ENCODE measurements at regions not wholly inside any gene's neighbourhood (a gene's known extent, or its start where the extent isn't known, plus 50 kb on each side); places are given as distances from the start of the nearest gene placed in this dataset.
"Not testable (repeated sequence)": the region's sequence is repeated elsewhere in the genome, so short reads cannot be mapped to it uniquely, and the experiment has no call there.

DNA sequence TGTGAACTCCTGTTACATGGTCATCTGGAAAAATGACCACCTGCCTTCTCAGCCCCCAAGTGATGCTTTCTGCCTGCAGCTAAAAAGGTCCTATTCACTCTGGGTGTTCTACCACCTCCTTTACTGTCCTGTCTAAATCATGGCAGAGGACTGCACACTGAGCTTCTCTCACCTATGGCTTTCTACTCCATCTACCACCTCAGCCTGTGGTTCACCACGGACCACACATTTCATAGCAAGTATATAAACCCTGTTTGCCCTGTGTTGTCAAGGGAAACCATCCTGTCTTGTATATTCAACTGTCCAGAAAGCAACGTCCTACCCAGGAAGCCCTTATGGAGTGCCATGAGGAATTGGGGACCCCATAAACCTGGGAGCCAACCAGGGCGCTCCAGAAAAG, 167.4 kb upstream of the ITGA1 start:
- DNase-seq (ENCODE audit: insufficient read length) (no peak), FAIRE-seq (no peak)
- TF ChIP-seq POLR2A (IDR thresholded peaks at IDR 0.05; ENCODE audit: low read depth, low read length) = no peak
- TF ChIP-seq TAF1 (IDR thresholded peaks at IDR 0.05; ENCODE audit: borderline replicate concordance, low read depth, low read length) = no peak
- no peak for TF ChIP-seq POLR2AphosphoS5 (IDR thresholded peaks at IDR 0.05; ENCODE audit: low read depth, low read length)

DNA sequence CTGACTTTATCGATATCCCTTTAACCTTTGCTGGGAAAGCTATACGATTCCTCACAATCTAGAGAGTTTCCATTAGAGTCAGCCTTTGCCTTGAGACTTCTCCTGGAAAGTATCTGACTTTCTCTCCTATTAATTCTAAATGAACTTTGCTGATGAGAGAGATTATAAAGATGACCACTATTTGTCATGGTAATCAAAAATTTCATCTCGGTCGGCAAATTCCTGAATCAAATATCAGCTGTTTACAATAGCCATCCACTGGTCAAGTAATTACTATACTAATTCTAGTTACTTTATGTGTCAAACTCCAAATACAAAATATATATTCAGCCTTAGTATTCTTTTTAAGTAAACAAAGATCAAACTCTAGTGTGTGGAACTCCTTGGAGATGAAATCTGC, 164.4 kb upstream of the ITGA1 start:
- TF ChIP-seq TAF1 (IDR thresholded peaks at IDR 0.05; ENCODE audit: borderline replicate concordance, low read depth, low read length) (no peak), POLR2A (IDR thresholded peaks at IDR 0.05; ENCODE audit: low read depth, low read length) (no peak), POLR2AphosphoS5 (IDR thresholded peaks at IDR 0.05; ENCODE audit: low read depth, low read length) (no peak)
- DNase-seq (ENCODE audit: insufficient read length) (no peak), FAIRE-seq (no peak)

DNA sequence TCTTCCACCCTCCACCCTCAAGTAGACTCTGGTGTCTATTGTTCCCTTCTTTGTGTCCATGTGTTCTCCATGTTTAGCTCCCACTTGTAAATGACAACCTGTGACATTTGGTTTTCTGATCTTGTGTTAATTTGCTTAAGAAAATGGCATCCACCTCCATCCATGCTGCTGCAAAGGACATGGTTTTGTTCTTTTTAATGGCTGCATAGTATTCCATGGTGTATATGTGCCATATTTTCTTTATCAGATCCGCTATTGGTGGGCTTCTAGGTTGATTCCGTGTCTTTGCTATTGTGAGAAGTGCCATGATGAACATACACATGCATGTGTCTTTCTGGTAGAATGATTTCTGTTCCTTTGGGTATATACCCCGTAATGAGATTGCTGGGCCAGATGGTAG, 163.4 kb upstream of the ITGA1 start:
- FAIRE-seq (no peak), DNase-seq (ENCODE audit: insufficient read length) (no peak)
- TF ChIP-seq POLR2AphosphoS5 (IDR thresholded peaks at IDR 0.05; ENCODE audit: low read depth, low read length) (no peak), POLR2A (IDR thresholded peaks at IDR 0.05; ENCODE audit: low read depth, low read length) (no peak), TAF1 (IDR thresholded peaks at IDR 0.05; ENCODE audit: borderline replicate concordance, low read depth, low read length) (no peak)

DNA sequence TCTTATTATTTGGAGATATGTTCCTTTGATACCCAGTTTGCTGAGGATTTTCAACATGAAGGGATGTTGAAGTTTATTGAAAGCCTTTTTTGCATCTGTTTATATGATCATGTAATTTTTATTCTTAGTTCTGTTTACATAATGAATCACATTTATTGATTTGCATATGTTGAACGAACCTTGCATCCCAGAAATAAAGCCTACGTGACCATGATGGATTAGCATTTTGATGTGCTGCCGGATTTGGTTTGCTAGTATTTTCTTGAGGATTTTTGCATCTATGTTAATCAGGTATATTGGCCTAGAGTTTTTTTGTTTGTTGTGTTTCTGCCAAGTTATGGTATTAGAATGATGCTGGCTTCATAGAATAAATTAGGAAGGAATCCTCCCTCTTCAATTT, 161.4 kb upstream of the ITGA1 start:
- DNase-seq (ENCODE audit: insufficient read length) (no peak), FAIRE-seq (no peak)
- TF ChIP-seq POLR2A (IDR thresholded peaks at IDR 0.05; ENCODE audit: low read depth, low read length) (no peak), POLR2AphosphoS5 (IDR thresholded peaks at IDR 0.05; ENCODE audit: low read depth, low read length) (no peak), TAF1 (IDR thresholded peaks at IDR 0.05; ENCODE audit: borderline replicate concordance, low read depth, low read length) (no peak)

DNA sequence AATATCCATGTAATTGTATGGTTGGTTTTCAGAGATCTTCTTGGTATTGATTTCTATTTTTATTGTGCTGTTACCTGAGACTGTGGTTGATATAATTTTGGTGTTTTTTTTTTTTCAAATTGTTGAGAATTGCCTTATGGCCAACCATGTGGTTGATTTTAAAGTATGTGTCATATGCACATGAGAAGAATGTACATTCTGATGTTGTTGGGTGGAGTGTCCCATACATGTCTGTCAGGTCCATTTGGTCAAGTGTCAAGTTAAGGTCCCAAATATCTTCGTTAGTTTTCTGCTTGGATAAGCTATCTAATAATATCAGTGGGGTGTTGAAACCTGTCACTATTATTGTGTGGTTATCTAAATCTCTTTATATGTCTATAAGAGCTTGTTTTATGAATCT, 160.0 kb upstream of the ITGA1 start:
- no peak for TF ChIP-seq POLR2A (IDR thresholded peaks at IDR 0.05; ENCODE audit: low read depth, low read length)

DNA sequence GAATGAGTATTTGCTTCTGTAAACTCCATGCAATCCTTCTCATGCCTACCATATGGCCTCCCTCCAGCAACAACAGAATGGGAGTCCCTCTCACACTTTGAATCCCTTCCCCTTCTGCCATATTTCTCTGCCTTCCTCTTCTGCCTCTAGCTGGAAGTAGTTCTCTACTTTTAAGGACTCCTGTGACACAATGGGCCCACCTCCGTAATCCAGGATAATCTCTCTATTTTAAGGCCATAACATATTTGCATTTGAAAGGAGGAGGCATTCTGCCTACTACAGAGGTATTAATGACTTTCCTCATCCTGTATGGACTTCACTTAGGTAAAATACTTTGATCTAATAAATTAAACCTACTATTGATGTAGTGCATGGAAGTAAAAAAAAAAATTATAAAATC, 155.4 kb upstream of the ITGA1 start:
- no peak for FAIRE-seq
- TF ChIP-seq POLR2A (IDR thresholded peaks at IDR 0.05; ENCODE audit: low read depth, low read length) (no peak), TAF1 (IDR thresholded peaks at IDR 0.05; ENCODE audit: borderline replicate concordance, low read depth, low read length) (no peak), POLR2AphosphoS5 (IDR thresholded peaks at IDR 0.05; ENCODE audit: low read depth, low read length) (no peak)
- DNase-seq (ENCODE audit: insufficient read length) = no peak

More for the DNA sequence above, 160.0 kb upstream of the ITGA1 start:
- FAIRE-seq (no peak), DNase-seq (ENCODE audit: insufficient read length) (no peak)

DNA sequence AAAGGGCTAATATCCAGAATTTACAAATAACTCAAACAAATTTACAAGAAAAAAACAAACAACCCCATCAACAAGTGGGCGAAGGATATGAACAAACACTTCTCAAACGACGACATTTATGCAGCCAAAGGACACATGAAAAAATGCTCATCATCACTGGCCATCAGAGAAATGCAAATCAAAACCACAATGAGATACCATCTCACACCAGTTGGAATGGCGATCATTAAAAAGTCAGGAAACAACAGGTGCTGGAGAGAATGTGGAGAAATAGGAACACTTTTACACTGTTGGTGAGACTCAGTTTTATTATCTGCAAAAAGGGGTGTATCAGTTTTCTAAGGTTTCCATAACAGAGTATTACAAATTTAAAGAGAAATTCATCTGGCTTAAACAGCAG, 153.5 kb upstream of the ITGA1 start:
- FAIRE-seq; DNase-seq (ENCODE audit: insufficient read length): not testable (repeated sequence)

DNA sequence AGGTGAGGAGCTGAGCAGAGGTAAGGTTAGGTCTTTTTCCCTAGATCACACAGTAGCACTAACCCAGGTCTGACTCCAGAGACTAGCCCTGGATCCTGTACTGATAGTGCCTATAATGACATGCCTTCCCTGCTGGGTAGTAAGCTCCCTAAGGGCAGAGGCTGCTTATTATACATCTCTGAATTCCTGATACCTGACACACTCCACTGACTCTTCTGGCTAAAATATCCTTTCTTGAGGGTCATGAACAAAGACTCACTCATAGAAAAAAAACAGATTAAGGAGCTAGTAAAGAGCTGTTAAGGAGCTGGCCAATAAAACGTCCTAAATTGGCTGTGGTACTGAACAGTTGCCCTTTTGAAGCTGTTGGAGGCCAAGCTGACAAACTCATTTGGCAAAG, 149.0 kb upstream of the ITGA1 start:
- no peak for FAIRE-seq
- TF ChIP-seq TAF1 (IDR thresholded peaks at IDR 0.05; ENCODE audit: borderline replicate concordance, low read depth, low read length) (no peak), POLR2AphosphoS5 (IDR thresholded peaks at IDR 0.05; ENCODE audit: low read depth, low read length) (no peak), POLR2A (IDR thresholded peaks at IDR 0.05; ENCODE audit: low read depth, low read length) (no peak)
- no peak for DNase-seq (ENCODE audit: insufficient read length)

DNA sequence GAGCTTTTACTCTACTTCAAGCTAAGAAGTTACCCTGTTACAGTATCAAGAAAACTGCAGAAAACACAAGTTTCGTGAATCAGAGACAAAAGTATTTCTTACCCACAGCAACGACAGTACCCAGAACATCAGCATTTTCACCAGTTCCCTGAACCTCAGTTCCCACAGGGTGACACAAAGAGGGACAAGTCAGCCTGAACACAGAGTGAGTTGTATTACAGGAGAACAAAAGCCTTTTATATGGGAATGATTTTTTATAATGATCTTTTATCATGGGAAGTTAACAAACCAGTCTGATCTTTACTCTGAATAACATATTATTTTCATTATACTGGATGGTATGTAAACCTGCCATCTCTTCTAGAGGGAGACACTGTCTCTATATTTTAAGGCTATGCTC, 139.0 kb upstream of the ITGA1 start:
- no peak for DNase-seq (ENCODE audit: insufficient read length)
- FAIRE-seq = no peak
- TF ChIP-seq POLR2A (IDR thresholded peaks at IDR 0.05; ENCODE audit: low read depth, low read length) (no peak), POLR2AphosphoS5 (IDR thresholded peaks at IDR 0.05; ENCODE audit: low read depth, low read length) (no peak), TAF1 (IDR thresholded peaks at IDR 0.05; ENCODE audit: borderline replicate concordance, low read depth, low read length) (no peak)

DNA sequence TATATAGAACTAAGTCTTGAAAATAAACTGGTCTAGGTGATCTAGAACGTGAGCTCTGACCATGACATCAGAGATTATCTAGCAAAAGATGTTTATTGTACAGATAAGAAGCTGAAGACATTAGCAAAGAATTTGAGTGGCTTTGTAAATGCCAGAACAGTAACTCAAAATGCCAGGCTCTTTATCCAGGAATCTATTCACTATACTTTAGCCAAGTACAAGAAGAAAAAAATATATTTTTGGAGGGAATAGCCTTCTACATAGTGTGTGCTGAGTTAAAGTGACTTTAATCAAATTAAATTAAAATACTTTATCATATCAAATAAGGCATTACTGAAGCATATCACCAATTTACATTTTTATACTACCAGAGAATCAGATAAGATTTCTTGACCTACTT, 132.6 kb upstream of the ITGA1 start:
- no peak for FAIRE-seq
- no peak for DNase-seq (ENCODE audit: insufficient read length)
- no peak for TF ChIP-seq POLR2AphosphoS5 (IDR thresholded peaks at IDR 0.05; ENCODE audit: low read depth, low read length)

DNA sequence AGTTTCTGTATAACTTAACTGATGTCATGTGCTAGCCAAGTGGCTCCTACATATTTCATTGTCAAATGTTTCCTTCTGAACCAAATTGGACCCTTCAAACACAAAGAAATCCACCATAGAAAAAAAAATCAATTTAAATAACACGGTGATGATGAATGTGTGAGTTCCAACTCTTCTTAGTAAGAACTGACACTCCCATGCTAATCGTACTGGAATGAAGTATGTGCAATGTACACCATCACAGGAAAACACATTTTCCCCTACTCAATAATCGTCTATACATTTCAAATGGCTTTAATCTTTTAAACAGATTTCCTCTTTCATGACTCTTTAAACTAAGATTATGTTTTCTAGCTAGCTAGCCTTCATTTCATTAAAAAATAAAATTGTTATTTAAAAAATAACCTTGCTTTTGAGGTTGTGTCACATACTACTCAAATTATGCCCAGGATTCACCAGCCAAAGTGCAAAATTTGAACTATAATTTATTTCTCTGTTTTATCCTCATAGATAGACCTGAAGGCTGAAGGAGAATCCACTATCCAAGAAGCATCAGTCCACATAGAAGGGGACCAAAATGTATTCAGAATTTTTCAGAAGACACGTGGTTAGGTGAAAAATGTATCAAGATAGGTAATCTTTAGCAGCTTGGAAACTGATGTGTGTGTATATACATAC, 131.0 kb upstream of the ITGA1 start:
- DNase-seq (ENCODE audit: insufficient read length) = no peak

DNA sequence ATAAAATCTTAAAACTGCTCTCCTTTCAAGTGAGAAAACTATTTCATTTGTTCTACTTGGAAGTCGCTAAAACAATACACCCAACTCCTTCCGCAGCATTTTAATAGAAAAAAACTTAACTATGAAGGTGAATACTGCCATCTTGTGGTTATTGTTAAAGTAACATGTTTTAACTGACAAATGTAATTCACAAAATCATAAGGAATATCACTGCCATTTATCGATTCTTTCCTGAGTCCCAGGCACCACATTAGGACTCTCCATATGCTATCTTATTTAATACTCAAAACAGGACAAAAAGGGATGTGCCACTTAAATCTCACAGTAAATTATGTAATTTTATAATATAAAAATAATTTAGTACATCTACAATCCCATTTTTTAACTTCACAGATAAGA, 130.5 kb upstream of the ITGA1 start:
- no peak for DNase-seq (ENCODE audit: insufficient read length)
- FAIRE-seq = no peak
- TF ChIP-seq POLR2AphosphoS5 (IDR thresholded peaks at IDR 0.05; ENCODE audit: low read depth, low read length) = no peak
- TF ChIP-seq POLR2A (IDR thresholded peaks at IDR 0.05; ENCODE audit: low read depth, low read length) = no peak
- TF ChIP-seq TAF1 (IDR thresholded peaks at IDR 0.05; ENCODE audit: borderline replicate concordance, low read depth, low read length) = no peak

More for the DNA sequence above, 131.0 kb upstream of the ITGA1 start:
- no peak for TF ChIP-seq POLR2A (IDR thresholded peaks at IDR 0.05; ENCODE audit: low read depth, low read length)
- no peak for TF ChIP-seq TAF1 (IDR thresholded peaks at IDR 0.05; ENCODE audit: borderline replicate concordance, low read depth, low read length)
- TF ChIP-seq POLR2AphosphoS5 (IDR thresholded peaks at IDR 0.05; ENCODE audit: low read depth, low read length) = no peak
- no peak for FAIRE-seq

DNA sequence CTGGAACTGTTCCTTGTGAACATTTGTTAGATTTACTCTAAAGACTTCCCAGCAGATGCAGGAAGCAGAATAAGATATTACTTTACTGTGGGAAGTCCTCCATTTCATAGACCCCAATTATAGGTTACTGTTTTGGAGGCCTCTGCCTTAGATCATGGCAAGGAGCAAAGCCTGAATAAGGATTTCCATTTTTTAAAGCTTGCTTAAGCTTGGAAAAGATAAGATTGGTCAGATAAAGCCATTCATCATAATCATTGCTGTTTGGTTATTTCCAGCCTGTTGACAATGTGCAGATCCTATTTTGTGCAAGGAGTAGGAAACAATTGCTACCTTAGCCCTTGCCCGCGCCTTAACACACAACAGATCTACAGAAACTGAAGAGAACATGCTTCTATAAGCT, 129.5 kb upstream of the ITGA1 start:
- FAIRE-seq (no peak), DNase-seq (ENCODE audit: insufficient read length) (no peak)
- no peak for TF ChIP-seq POLR2AphosphoS5 (IDR thresholded peaks at IDR 0.05; ENCODE audit: low read depth, low read length)
- no peak for TF ChIP-seq TAF1 (IDR thresholded peaks at IDR 0.05; ENCODE audit: borderline replicate concordance, low read depth, low read length)
- TF ChIP-seq POLR2A (IDR thresholded peaks at IDR 0.05; ENCODE audit: low read depth, low read length) = no peak

Data from GM12892 (cell line).